Hepatocyte (in vitro differentiated cells): ENCODE measurements at regions not wholly inside any gene's neighbourhood (a gene's known extent, or its start where the extent isn't known, plus 50 kb on each side); places are given as distances from the start of the nearest gene placed in this dataset.

Source experiments
- DNase-seq: peaks from one replicate; pipeline ENCODE4 v3.0.0-alpha.2; 2016; ENCODE audit warnings: low spot score
- H2AFZ ChIP-seq: fragments of 200-600 bp; sonication (generic); 2 replicates; pipeline ENCODE4 v1.6.0; 2016; ENCODE audit warnings: antibody characterized with exemption, mild to moderate bottlenecking
- H3K27ac ChIP-seq: fragments of 200-600 bp; sonication (generic); 2 replicates; pipeline ENCODE4 v1.5.1; 2016; ENCODE audit warnings: mild to moderate bottlenecking
- H3K27me3 ChIP-seq: fragments of 200-600 bp; sonication (generic); 2 replicates; pipeline ENCODE4 v1.6.1; 2016
- H3K36me3 ChIP-seq: fragments of 200-600 bp; sonication (generic); replicated peaks from 2 replicates; pipeline ENCODE4 v1.5.1; 2016; ENCODE audit warnings: low read depth; ENCODE audit not compliant: insufficient read depth
- H3K4me1 ChIP-seq: fragments of 200-600 bp; sonication (generic); 2 replicates; pipeline ENCODE4 v1.5.1; 2016; ENCODE audit warnings: mild to moderate bottlenecking, moderate library complexity; ENCODE audit not compliant: insufficient read depth
- H3K4me2 ChIP-seq: fragments of 200-600 bp; sonication (generic); 2 replicates; pipeline ENCODE4 v1.6.0; 2016
- H3K4me3 ChIP-seq: fragments of 200-600 bp; sonication (generic); 2 replicates; pipeline ENCODE4 v1.5.1; 2016; ENCODE audit warnings: mild to moderate bottlenecking
- H3K79me2 ChIP-seq: fragments of 200-600 bp; sonication (generic); 2 replicates; pipeline ENCODE4 v1.6.0; 2017; ENCODE audit warnings: mild to moderate bottlenecking
- H3K9me2 ChIP-seq: fragments of 200-600 bp; sonication (generic); replicated peaks from 2 replicates; pipeline ENCODE4 v1.6.0; 2017; ENCODE audit warnings: mild to moderate bottlenecking; ENCODE audit not compliant: insufficient read depth
- H3K9me3 ChIP-seq: fragments of 200-600 bp; sonication (generic); 2 replicates; pipeline ENCODE4 v1.5.1; 2016; ENCODE audit warnings: low read depth, mild to moderate bottlenecking
- H4K20me1 ChIP-seq: fragments of 200-600 bp; sonication (generic); 2 replicates; pipeline ENCODE4 v1.6.0; 2016; ENCODE audit warnings: mild to moderate bottlenecking; ENCODE audit not compliant: insufficient read depth, poor library complexity, severe bottlenecking
- CTCF ChIP-seq: fragments of 200-600 bp; sonication (generic); IDR thresholded peaks from 2 replicates; pipeline ENCODE4 v1.5.1; 2016; ENCODE audit warnings: antibody characterized with exemption, mild to moderate bottlenecking; ENCODE audit not compliant: poor library complexity
- EZH2 ChIP-seq: fragments of 200-600 bp; sonication (generic); IDR thresholded peaks from 2 replicates; pipeline ENCODE4 v1.6.1; 2016; ENCODE audit warnings: antibody characterized with exemption, mild to moderate bottlenecking, borderline replicate concordance
- EZH2phosphoT487 ChIP-seq: fragments of 200-600 bp; sonication (generic); IDR thresholded peaks from one replicate; pipeline ENCODE4 v1.6.1; 2018; ENCODE audit warnings: antibody characterized with exemption, mild to moderate bottlenecking, low read depth, moderate library complexity; ENCODE audit not compliant: unreplicated experiment, severe bottlenecking
- WGBS: methylation state at CpG from one replicate; pipeline ENCODE4 v1.1.6; 2016; ENCODE audit warnings: low lambda C conversion rate; ENCODE audit errors: missing lambda C conversion rate; 5-methylcytosine and 5-hydroxymethylcytosine counted together

DNA sequence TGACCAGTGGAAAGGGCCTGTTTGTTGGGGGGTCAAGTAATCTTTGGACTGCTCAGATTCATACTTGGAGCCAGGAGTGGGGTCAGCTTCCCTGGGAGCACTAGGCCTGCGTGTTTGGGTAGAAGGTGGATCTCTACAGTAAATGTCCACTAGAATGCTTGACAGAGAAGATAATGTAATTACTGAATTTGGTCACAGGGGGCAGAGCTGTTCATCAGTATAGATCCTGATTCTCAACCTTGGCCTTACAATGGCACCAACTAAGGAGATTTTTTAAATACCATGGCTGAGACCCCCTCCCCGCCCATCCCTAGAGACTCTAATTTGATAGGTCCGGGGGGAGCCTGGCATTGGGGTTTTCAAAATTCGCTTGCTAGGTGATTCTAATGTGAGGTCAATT is 217.5 kb upstream of the PLXNA2 start:
- Histone ChIP-seq H3K4me2 (no peak overlapping the region), H3K9me2 (no peaks in the 10 kb centered on the region), H3K27ac (no peak overlapping the region), H3K79me2 (no peaks in the 10 kb centered on the region), H4K20me1 (no peaks in the 10 kb centered on the region), H3K9me3 (no peaks in the 10 kb centered on the region), H3K27me3 (no peaks in the 10 kb centered on the region), H3K4me3 (no peak overlapping the region), H2AFZ (no peak overlapping the region), H3K4me1 (no peaks in the 10 kb centered on the region), H3K36me3 (no peaks in the 10 kb centered on the region)
- TF ChIP-seq EZH2 = no peak
- 85% methylated on average over 4 of the region's 4 CpGs for WGBS
- DNase-seq = no peak

GRCh38 chr1:208462761-208463160 is 218.6 kb upstream of the PLXNA2 start:
- no peaks in the 10 kb centered on the region for H3K27me3 ChIP-seq
- no peaks in the 10 kb centered on the region for H3K79me2 ChIP-seq
- no peaks in the 10 kb centered on the region for H4K20me1 ChIP-seq
- no peak overlapping the region for H2AFZ ChIP-seq
- H3K9me3 ChIP-seq = no peaks in the 10 kb centered on the region
- no peak overlapping the region for H3K4me3 ChIP-seq
- no peak overlapping the region for H3K4me2 ChIP-seq
- no peaks in the 10 kb centered on the region for H3K9me2 ChIP-seq
- TF ChIP-seq EZH2phosphoT487 (no peak), EZH2 (no peak), CTCF (no peak)
- no peaks in the 10 kb centered on the region for H3K36me3 ChIP-seq
- no peaks in the 10 kb centered on the region for H3K4me1 ChIP-seq
- DNase-seq = no peak
- no peak overlapping the region for H3K27ac ChIP-seq
- 74% methylated on average over 6 of the region's 6 CpGs for WGBS

DNA sequence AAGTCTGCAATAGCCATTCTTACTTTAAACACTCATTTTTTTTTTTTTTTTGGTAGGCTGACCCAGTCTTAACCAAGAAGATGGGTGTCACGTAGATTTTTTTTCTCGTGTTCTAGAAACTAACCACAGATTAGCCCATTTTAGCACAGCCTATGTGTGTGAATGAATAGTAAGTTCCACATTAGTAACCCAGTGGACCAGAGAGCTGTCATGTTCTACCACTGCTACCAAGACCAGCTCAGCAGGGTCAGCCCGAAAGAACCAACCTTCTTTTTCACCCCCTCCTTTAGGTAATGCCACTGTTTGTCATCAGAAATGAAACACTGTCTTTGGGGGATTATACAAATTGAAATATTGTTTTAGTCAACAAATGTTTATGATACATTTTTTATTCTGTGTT is 221.1 kb upstream of the PLXNA2 start:
- H3K27me3 ChIP-seq = no peaks in the 10 kb centered on the region
- no peak overlapping the region for H2AFZ ChIP-seq
- TF ChIP-seq EZH2 (no peak), CTCF (no peak), EZH2phosphoT487 (no peak)
- no peaks in the 10 kb centered on the region for H3K4me1 ChIP-seq
- no peak for DNase-seq
- no peaks in the 10 kb centered on the region for H3K9me3 ChIP-seq
- no peaks in the 10 kb centered on the region for H3K9me2 ChIP-seq
- no peaks in the 10 kb centered on the region for H3K79me2 ChIP-seq
- no peak overlapping the region for H3K27ac ChIP-seq
- no peak overlapping the region for H3K4me2 ChIP-seq
- no peak overlapping the region for H3K4me3 ChIP-seq
- no peaks in the 10 kb centered on the region for H4K20me1 ChIP-seq
- H3K36me3 ChIP-seq = no peaks in the 10 kb centered on the region
- WGBS = 98% methylated on average over 3 of the region's 3 CpGs

DNA sequence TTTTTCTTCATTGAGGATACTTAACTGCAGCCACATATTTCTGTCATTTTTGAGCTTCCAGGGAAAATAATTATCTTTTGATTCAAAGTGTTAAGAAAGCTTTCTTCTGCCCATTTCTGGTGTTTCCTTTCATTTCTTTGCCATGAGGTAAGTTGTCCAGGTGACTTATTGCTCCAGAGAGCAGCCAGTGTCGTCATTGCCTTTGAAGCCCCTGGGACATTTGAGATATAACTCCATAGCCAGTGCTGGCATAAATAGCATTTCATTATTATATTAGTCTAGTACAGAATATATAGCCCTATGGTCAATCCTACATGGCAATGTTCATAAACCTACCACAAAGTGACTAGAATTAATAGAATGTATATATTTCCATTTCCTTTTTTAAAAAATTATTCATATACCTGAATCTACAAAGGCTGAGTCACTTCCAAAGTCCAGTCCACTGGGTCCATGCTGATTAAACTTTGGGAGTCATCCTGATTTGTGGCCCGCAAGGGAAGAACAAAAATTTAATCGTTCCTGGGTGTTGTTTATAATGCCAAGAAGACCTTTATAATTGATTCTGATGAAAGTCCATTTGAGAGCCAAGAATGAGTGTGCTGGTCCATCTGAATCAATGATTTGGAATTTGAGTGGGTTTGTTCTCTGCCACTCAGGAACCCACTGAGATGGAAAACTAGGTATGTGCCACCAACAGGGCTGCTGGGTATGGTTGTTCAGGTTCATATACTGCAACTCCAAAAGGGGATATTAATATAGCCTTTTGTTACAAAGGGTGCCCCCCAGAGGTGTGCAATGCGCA is 221.8 kb upstream of the PLXNA2 start:
- Histone ChIP-seq H3K4me3 (no peak overlapping the region), H3K36me3 (no peaks in the 10 kb centered on the region), H3K9me2 (no peaks in the 10 kb centered on the region), H3K4me1 (no peaks in the 10 kb centered on the region), H3K4me2 (no peak overlapping the region), H3K27me3 (no peaks in the 10 kb centered on the region), H3K79me2 (no peaks in the 10 kb centered on the region), H3K9me3 (no peaks in the 10 kb centered on the region), H4K20me1 (no peaks in the 10 kb centered on the region), H3K27ac (no peak overlapping the region), H2AFZ (no peak overlapping the region)
- TF ChIP-seq EZH2phosphoT487 = no peak
- TF ChIP-seq EZH2 = no peak
- TF ChIP-seq CTCF = no peak
- DNase-seq = no peak
- WGBS = 84% methylated on average over 4 of the region's 4 CpGs
